ENCODE measurements at regions not wholly inside any gene's neighbourhood (a gene's known extent, or its start where the extent isn't known, plus 50 kb on each side); places are given as distances from the start of the nearest gene placed in this dataset.

GRCh38 chr18:29174891-29175290 is 998.0 kb upstream of the CDH2 start:
- TF ChIP-seq GATA2 (IDR thresholded peaks at IDR 0.05; ENCODE audit: low read depth, low read length) (no peak), GATA3 (IDR thresholded peaks at IDR 0.05; ENCODE audit: low read depth, low read length) (no peak)

- no peak for TF ChIP-seq GATA2 (IDR thresholded peaks at IDR 0.05; ENCODE audit: low read depth, low read length)
- TF ChIP-seq GATA3 (IDR thresholded peaks at IDR 0.05; ENCODE audit: low read depth, low read length): no peak
Measured at GRCh38 chr18:29172756-29173067, 995.8 kb upstream of the CDH2 start.

- TF ChIP-seq GATA3 (IDR thresholded peaks at IDR 0.05; ENCODE audit: low read depth, low read length) (no peak), GATA2 (IDR thresholded peaks at IDR 0.05; ENCODE audit: low read depth, low read length) (no peak)
Measured at GRCh38 chr18:29171892-29172755, 995.2 kb upstream of the CDH2 start.

- TF ChIP-seq GATA2 (IDR thresholded peaks at IDR 0.05; ENCODE audit: low read depth, low read length) (no peak), GATA3 (IDR thresholded peaks at IDR 0.05; ENCODE audit: low read depth, low read length) (no peak)
Measured at GRCh38 chr18:29169599-29169998, 992.7 kb upstream of the CDH2 start.

- TF ChIP-seq GATA2 (IDR thresholded peaks at IDR 0.05; ENCODE audit: low read depth, low read length): no peak
- TF ChIP-seq GATA3 (IDR thresholded peaks at IDR 0.05; ENCODE audit: low read depth, low read length): no peak
Measured at GRCh38 chr18:29164993-29165599, 988.2 kb upstream of the CDH2 start.

- TF ChIP-seq GATA2 (IDR thresholded peaks at IDR 0.05; ENCODE audit: low read depth, low read length) (no peak), GATA3 (IDR thresholded peaks at IDR 0.05; ENCODE audit: low read depth, low read length) (no peak)
Measured at GRCh38 chr18:29164020-29164706, 987.2 kb upstream of the CDH2 start.

GRCh38 chr18:29163596-29163995 is 986.7 kb upstream of the CDH2 start:
- TF ChIP-seq GATA2 (IDR thresholded peaks at IDR 0.05; ENCODE audit: low read depth, low read length): no peak
- no peak for TF ChIP-seq GATA3 (IDR thresholded peaks at IDR 0.05; ENCODE audit: low read depth, low read length)

GRCh38 chr18:29161429-29161828 is 984.5 kb upstream of the CDH2 start:
- no peak for TF ChIP-seq GATA3 (IDR thresholded peaks at IDR 0.05; ENCODE audit: low read depth, low read length)

GRCh38 chr18:29160170-29160569 is 983.2 kb upstream of the CDH2 start:
- TF ChIP-seq GATA3 (IDR thresholded peaks at IDR 0.05; ENCODE audit: low read depth, low read length) (no peak), GATA2 (IDR thresholded peaks at IDR 0.05; ENCODE audit: low read depth, low read length) (no peak)

- TF ChIP-seq GATA2 (IDR thresholded peaks at IDR 0.05; ENCODE audit: low read depth, low read length) (no peak), GATA3 (IDR thresholded peaks at IDR 0.05; ENCODE audit: low read depth, low read length) (no peak)
Measured at GRCh38 chr18:29157905-29158304, 981.0 kb upstream of the CDH2 start.

GRCh38 chr18:29157057-29157780 is 980.3 kb upstream of the CDH2 start:
- TF ChIP-seq GATA2 (IDR thresholded peaks at IDR 0.05; ENCODE audit: low read depth, low read length): no peak
- no peak for TF ChIP-seq GATA3 (IDR thresholded peaks at IDR 0.05; ENCODE audit: low read depth, low read length)

- no peak for TF ChIP-seq GATA2 (IDR thresholded peaks at IDR 0.05; ENCODE audit: low read depth, low read length)
- TF ChIP-seq GATA3 (IDR thresholded peaks at IDR 0.05; ENCODE audit: low read depth, low read length): no peak
Measured at GRCh38 chr18:29156531-29156930, 979.6 kb upstream of the CDH2 start.

- TF ChIP-seq GATA2 (IDR thresholded peaks at IDR 0.05; ENCODE audit: low read depth, low read length): no peak
- TF ChIP-seq GATA3 (IDR thresholded peaks at IDR 0.05; ENCODE audit: low read depth, low read length): no peak
Measured at GRCh38 chr18:29154758-29155725, 978.1 kb upstream of the CDH2 start.

Measured in SH-SY5Y (cell line).